SK-N-SH (cell line): ENCODE measurements at regions not wholly inside any gene's neighbourhood (a gene's known extent, or its start where the extent isn't known, plus 50 kb on each side); places are given as distances from the start of the nearest gene placed in this dataset.

Experiments
- CTCF ChIP-seq: fragments of 200-600 bp; sonication (generic); IDR thresholded peaks from 2 replicates; pipeline ENCODE4 v1.6.1; 2017; ENCODE audit warnings: antibody characterized with exemption, mild to moderate bottlenecking, moderate library complexity
- ELF1 ChIP-seq: IDR thresholded peaks from 2 replicates; pipeline ENCODE4 v1.4.0; 2012
- EP300 ChIP-seq, 2 experiments: IDR thresholded peaks; 2 replicates each; pipeline versions ENCODE4 v1.4.0 to v1.6.1; 2012; ENCODE audit warnings: borderline replicate concordance in 1 of 2, low read depth in 1 of 2, low read length in 1 of 2
- REST ChIP-seq: IDR thresholded peaks from 2 replicates; pipeline ENCODE4 v1.6.1; 2012; ENCODE audit warnings: mild to moderate bottlenecking, low read depth, low read length, moderate library complexity
- TAF1 ChIP-seq: IDR thresholded peaks from 2 replicates; pipeline ENCODE4 v1.6.1; 2012; ENCODE audit warnings: low read depth, mild to moderate bottlenecking, low read length, moderate library complexity, borderline replicate concordance
- TEAD4 ChIP-seq: IDR thresholded peaks from 2 replicates; pipeline ENCODE4 v1.4.0; 2012; ENCODE audit warnings: mild to moderate bottlenecking, borderline replicate concordance; ENCODE audit not compliant: insufficient read depth

GRCh38 chr3:40913641-40914040, 285.7 kb upstream of the CTNNB1 start:
- no peak for TF ChIP-seq REST
- TF ChIP-seq EP300 (IDR thresholded peaks at IDR 0.05; ENCODE audit: borderline replicate concordance in 1 of 2, low read depth in 1 of 2, low read length in 1 of 2) = no peak
- no peak for TF ChIP-seq CTCF
- TF ChIP-seq ELF1 = no peak
- TF ChIP-seq TAF1 = no peak
- TF ChIP-seq TEAD4 = no peak
